DND-41 (cell line): ENCODE measurements at regions not wholly inside any gene's neighbourhood (a gene's known extent, or its start where the extent isn't known, plus 50 kb on each side); places are given as distances from the start of the nearest gene placed in this dataset.

ENCODE experiments used
- CTCF ChIP-seq: IDR thresholded peaks from 2 replicates; pipeline ENCODE4 v1.5.1; 2012; ENCODE audit warnings: borderline replicate concordance, low read length, moderate library complexity, mild to moderate bottlenecking; ENCODE audit not compliant: poor library complexity, severe bottlenecking; ENCODE audit errors: extremely low read depth
- EZH2 ChIP-seq: IDR thresholded peaks from 3 replicates; pipeline ENCODE4 v1.6.1; 2012; ENCODE audit warnings: borderline replicate concordance, low read depth, mild to moderate bottlenecking, moderate library complexity, low read length, inconsistent platforms; ENCODE audit not compliant: severe bottlenecking

- no peak for TF ChIP-seq CTCF
- TF ChIP-seq EZH2 = no peak
Observed at GRCh38 chr3:88691081-88691480, 416.3 kb upstream of the EPHA3 start.
